ENCODE measurements at regions not wholly inside any gene's neighbourhood (a gene's known extent, or its start where the extent isn't known, plus 50 kb on each side); places are given as distances from the start of the nearest gene placed in this dataset.

- H3K36me3 Mint-ChIP-seq (ENCODE audit: low read depth), result no peaks in the 10 kb centered on the region
- peaks cover under 1% of the 10 kb centered on the region for H3K27me3 Mint-ChIP-seq
- CTCF ChIA-PET, result no interaction called here
- Histone ChIP-seq H3K27ac (ENCODE audit: low read depth in 1 of 2, low read length in 2 of 2) (no peak overlapping the region), H3K36me3 (ENCODE audit: insufficient read depth, low read length) (no peaks in the 10 kb centered on the region), H3K27me3 (ENCODE audit: control insufficient read depth in 1 of 2, insufficient read depth in 2 of 2, low read length in 2 of 2) (no peaks in the 10 kb centered on the region), H3K4me3 (ENCODE audit: low read length) (no peak overlapping the region), H3K9me3 (ENCODE audit: control insufficient read depth in 1 of 2, insufficient read depth in 1 of 2, low read length in 2 of 2) (no peaks in the 10 kb centered on the region), H3K4me1 (ENCODE audit: insufficient read depth, low read length) (no peaks in the 10 kb centered on the region)
- no peaks in the 10 kb centered on the region for H3K4me1 Mint-ChIP-seq (ENCODE audit: low read depth)
- POLR2A ChIA-PET, result no interaction called here
- H3K9me3 Mint-ChIP-seq, result no peaks in the 10 kb centered on the region
- no peak overlapping the region for H3K4me3 Mint-ChIP-seq
- intact Hi-C loops (cut with DNase I, micrococcal nuclease), result no loop called here
- TF ChIP-seq, protein P1, sequence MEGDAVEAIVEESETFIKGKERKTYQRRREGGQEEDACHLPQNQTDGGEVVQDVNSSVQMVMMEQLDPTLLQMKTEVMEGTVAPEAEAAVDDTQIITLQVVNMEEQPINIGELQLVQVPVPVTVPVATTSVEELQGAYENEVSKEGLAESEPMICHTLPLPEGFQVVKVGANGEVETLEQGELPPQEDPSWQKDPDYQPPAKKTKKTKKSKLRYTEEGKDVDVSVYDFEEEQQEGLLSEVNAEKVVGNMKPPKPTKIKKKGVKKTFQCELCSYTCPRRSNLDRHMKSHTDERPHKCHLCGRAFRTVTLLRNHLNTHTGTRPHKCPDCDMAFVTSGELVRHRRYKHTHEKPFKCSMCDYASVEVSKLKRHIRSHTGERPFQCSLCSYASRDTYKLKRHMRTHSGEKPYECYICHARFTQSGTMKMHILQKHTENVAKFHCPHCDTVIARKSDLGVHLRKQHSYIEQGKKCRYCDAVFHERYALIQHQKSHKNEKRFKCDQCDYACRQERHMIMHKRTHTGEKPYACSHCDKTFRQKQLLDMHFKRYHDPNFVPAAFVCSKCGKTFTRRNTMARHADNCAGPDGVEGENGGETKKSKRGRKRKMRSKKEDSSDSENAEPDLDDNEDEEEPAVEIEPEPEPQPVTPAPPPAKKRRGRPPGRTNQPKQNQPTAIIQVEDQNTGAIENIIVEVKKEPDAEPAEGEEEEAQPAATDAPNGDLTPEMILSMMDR (IDR thresholded peaks at IDR 0.05), result no peak
- no peak overlapping the region for H3K27ac Mint-ChIP-seq
- no peak for ATAC-seq (ENCODE audit: poor library complexity)
- no peak for DNase-seq
These were observed 127.5 kb downstream of the PTCHD4 start for GRCh38 chr6:47983491-47983890.

- Mint-ChIP-seq H3K27me3 (no peaks in the 10 kb centered on the region), H3K4me1 (ENCODE audit: low read depth) (no peaks in the 10 kb centered on the region), H3K9me3 (no peaks in the 10 kb centered on the region), H3K36me3 (ENCODE audit: low read depth) (no peaks in the 10 kb centered on the region), H3K27ac (no peak overlapping the region), H3K4me3 (no peak overlapping the region)
- DNase-seq, result no peak
- CTCF ChIA-PET, result no interaction called here
- intact Hi-C loops (cut with DNase I, micrococcal nuclease), result no loop called here
- POLR2A ChIA-PET, result no interaction called here
- ATAC-seq (ENCODE audit: poor library complexity), result no peak
- H3K4me1 ChIP-seq (ENCODE audit: insufficient read depth, low read length), result no peaks in the 10 kb centered on the region
- H3K9me3 ChIP-seq (ENCODE audit: control insufficient read depth in 1 of 2, insufficient read depth in 1 of 2, low read length in 2 of 2), result no peaks in the 10 kb centered on the region
- TF ChIP-seq, protein P1 (IDR thresholded peaks at IDR 0.05), result no peak
- no peaks in the 10 kb centered on the region for H3K27me3 ChIP-seq (ENCODE audit: control insufficient read depth in 1 of 2, insufficient read depth in 2 of 2, low read length in 2 of 2)
- no peaks in the 10 kb centered on the region for H3K36me3 ChIP-seq (ENCODE audit: insufficient read depth, low read length)
- no peak overlapping the region for H3K4me3 ChIP-seq (ENCODE audit: low read length)
- H3K27ac ChIP-seq (ENCODE audit: low read depth in 1 of 2, low read length in 2 of 2), result no peak overlapping the region
These were observed 133.7 kb downstream of the PTCHD4 start for GRCh38 chr6:47977314-47977713.

DNA sequence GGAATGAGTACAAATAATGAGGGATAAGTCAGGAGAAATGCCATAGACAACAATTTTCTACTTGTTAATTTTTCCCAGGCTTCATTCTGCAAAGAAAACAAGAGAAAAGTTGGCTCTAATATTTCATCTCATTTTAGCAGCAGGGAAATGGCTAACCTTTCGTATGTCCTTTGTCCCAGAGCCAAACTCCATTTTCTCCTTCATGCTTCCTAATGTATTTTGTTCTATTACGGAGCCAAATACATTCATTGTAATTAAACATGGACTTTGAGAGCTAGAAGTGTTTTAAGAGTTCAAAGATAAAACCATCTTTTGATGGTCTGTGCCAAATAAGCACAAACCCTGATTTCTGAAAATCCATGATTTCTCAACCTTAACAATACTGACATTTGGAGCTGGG is 136.9 kb downstream of the PTCHD4 start:
- no peaks in the 10 kb centered on the region for H3K36me3 ChIP-seq (ENCODE audit: insufficient read depth, low read length)
- no peak overlapping the region for H3K4me3 ChIP-seq (ENCODE audit: low read length)
- no peak overlapping the region for H3K27ac ChIP-seq (ENCODE audit: low read depth in 1 of 2, low read length in 2 of 2)
- Mint-ChIP-seq H3K36me3 (ENCODE audit: low read depth) (no peaks in the 10 kb centered on the region), H3K27ac (no peak overlapping the region), H3K4me1 (ENCODE audit: low read depth) (no peaks in the 10 kb centered on the region), H3K9me3 (no peaks in the 10 kb centered on the region), H3K4me3 (no peak overlapping the region), H3K27me3 (no peaks in the 10 kb centered on the region)
- no peaks in the 10 kb centered on the region for H3K27me3 ChIP-seq (ENCODE audit: control insufficient read depth in 1 of 2, insufficient read depth in 2 of 2, low read length in 2 of 2)
- H3K4me1 ChIP-seq (ENCODE audit: insufficient read depth, low read length), result no peaks in the 10 kb centered on the region
- H3K9me3 ChIP-seq (ENCODE audit: control insufficient read depth in 1 of 2, insufficient read depth in 1 of 2, low read length in 2 of 2), result no peaks in the 10 kb centered on the region
- intact Hi-C loops (cut with DNase I, micrococcal nuclease), result no loop called here
- TF ChIP-seq, protein P1 (IDR thresholded peaks at IDR 0.05), result no peak
- ATAC-seq (ENCODE audit: poor library complexity) (no peak), DNase-seq (no peak)
- CTCF ChIA-PET, result no interaction called here
- POLR2A ChIA-PET, result no interaction called here

Measured in CD4-positive, alpha-beta T cell (primary cell).